IMR-90 (cell line): ENCODE measurements at regions not wholly inside any gene's neighbourhood (a gene's known extent, or its start where the extent isn't known, plus 50 kb on each side); places are given as distances from the start of the nearest gene placed in this dataset.
"Not testable (repeated sequence)": the region's sequence is repeated elsewhere in the genome, so short reads cannot be mapped to it uniquely, and the experiment has no call there.

Experiments used
- ATAC-seq: fragments of 200-7000 bp; cut with Tn5 transposase; 2 replicates; pipeline ENCODE4 v1.9.1; 2020; ENCODE audit warnings: low read depth, mild to moderate bottlenecking, moderate library complexity
- BruUV-seq: library from RNA; stranded (reverse); fragments of 400-500 nt; replicated peaks from 2 replicates; lab custom pipeline; 2021; lab: Mats Ljungman, UMichigan
- CTCF ChIA-PET: fragments of 300-600 bp; formaldehyde crosslinking; extraction: SDS; loops from one replicate; lab custom pipeline; 2021; ENCODE audit warnings: antibody characterized with exemption; lab: Yijun Ruan, JAX
- POLR2A ChIA-PET: fragments of 300-600 bp; sonication (Branson Sonifier 250); formaldehyde crosslinking; loops from one replicate; lab custom pipeline; 2022; ENCODE audit warnings: antibody characterized with exemption; ENCODE audit not compliant: unreplicated experiment; lab: Charles Lee
- DNase-seq: peaks from one replicate; pipeline ENCODE4 v3.0.0; 2013
- H2AFZ ChIP-seq: replicated peaks from 2 replicates; pipeline ENCODE3; 2013; ENCODE audit warnings: low read length, mild to moderate bottlenecking; ENCODE audit not compliant: poor library complexity
- H2AK5ac ChIP-seq: 2 replicates; pipeline ENCODE4 v1.6.1; 2013; ENCODE audit warnings: low read depth, low read length, inconsistent platforms
- H2AK9ac ChIP-seq: replicated peaks from 2 replicates; pipeline ENCODE3; 2013; ENCODE audit warnings: mild to moderate bottlenecking, low read depth, low read length, moderate library complexity; ENCODE audit not compliant: poor library complexity
- H2BK120ac ChIP-seq: 2 replicates; pipeline ENCODE4 v1.6.1; 2013; ENCODE audit warnings: low read depth, low read length, inconsistent platforms
- H2BK15ac ChIP-seq: 3 replicates; pipeline ENCODE4 v1.6.1; 2013; ENCODE audit warnings: low read depth, low read length, inconsistent platforms
- H2BK20ac ChIP-seq: 2 replicates; pipeline ENCODE4 v1.6.1; 2013; ENCODE audit warnings: low read depth, mild to moderate bottlenecking, inconsistent platforms, low read length, moderate library complexity
- H2BK5ac ChIP-seq: 2 replicates; pipeline ENCODE4 v1.6.1; 2013; ENCODE audit warnings: mild to moderate bottlenecking, low read depth, low read length, inconsistent platforms; ENCODE audit not compliant: poor library complexity, severe bottlenecking
- H3K14ac ChIP-seq: replicated peaks from 2 replicates; pipeline ENCODE4 v1.6.1; 2013; ENCODE audit warnings: low read depth, low read length, inconsistent platforms
- H3K18ac ChIP-seq: 2 replicates; pipeline ENCODE4 v1.6.1; 2013; ENCODE audit warnings: low read depth, low read length, control low read depth
- H3K23ac ChIP-seq: 2 replicates; pipeline ENCODE4 v1.6.1; 2013; ENCODE audit warnings: low read depth, low read length, inconsistent platforms
- H3K27ac ChIP-seq: 2 replicates; pipeline ENCODE4 v1.5.1; 2013; ENCODE audit warnings: mild to moderate bottlenecking, control low read depth, low read length; ENCODE audit not compliant: insufficient read depth
- H3K27me3 ChIP-seq: 2 replicates; pipeline ENCODE4 v1.6.1; 2013; ENCODE audit warnings: low read length; ENCODE audit not compliant: control insufficient read depth, insufficient read depth
- H3K36me3 ChIP-seq: 2 replicates; pipeline ENCODE4 v1.6.1; 2013; ENCODE audit warnings: low read length, mixed read lengths; ENCODE audit not compliant: control insufficient read depth, insufficient read depth
- H3K4ac ChIP-seq: 2 replicates; pipeline ENCODE4 v1.6.1; 2013; ENCODE audit warnings: low read depth, low read length, inconsistent platforms
- H3K4me1 ChIP-seq: 2 replicates; pipeline ENCODE4 v1.6.1; 2013; ENCODE audit warnings: low read length, mixed read lengths; ENCODE audit not compliant: control insufficient read depth, insufficient read depth
- H3K4me2 ChIP-seq: 2 replicates; pipeline ENCODE4 v1.6.1; 2013; ENCODE audit warnings: low read depth, mild to moderate bottlenecking, control low read depth, low read length, moderate library complexity
- H3K4me3 ChIP-seq: 2 replicates; pipeline ENCODE4 v1.5.1; 2013; ENCODE audit warnings: low read depth, mild to moderate bottlenecking, control low read depth, low read length, moderate library complexity; ENCODE audit not compliant: insufficient read depth
- H3K56ac ChIP-seq: 2 replicates; pipeline ENCODE4 v1.6.1; 2013; ENCODE audit warnings: low read length, inconsistent platforms; ENCODE audit not compliant: insufficient read depth; ENCODE audit errors: extremely low read depth
- H3K79me1 ChIP-seq, 2 experiments: 2 replicates each; pipeline ENCODE4 v1.6.1; 2013; ENCODE audit warnings: low read length in 2 of 2, inconsistent platforms in 1 of 2, low read depth in 1 of 2
- H3K9ac ChIP-seq: 2 replicates; pipeline ENCODE4 v1.6.1; 2013; ENCODE audit warnings: low read depth, low read length, control low read depth
- H3K9me1 ChIP-seq: 2 replicates; pipeline ENCODE4 v1.6.1; 2013; ENCODE audit warnings: low read length, inconsistent platforms; ENCODE audit not compliant: insufficient read depth
- H3K9me3 ChIP-seq: 2 replicates; pipeline ENCODE4 v1.6.1; 2013; ENCODE audit warnings: low read length; ENCODE audit not compliant: control insufficient read depth, insufficient read depth
- H4K20me1 ChIP-seq: 2 replicates; pipeline ENCODE4 v1.6.1; 2013; ENCODE audit warnings: low read length, inconsistent platforms; ENCODE audit not compliant: insufficient read depth
- H4K5ac ChIP-seq: 2 replicates; pipeline ENCODE4 v1.6.1; 2013; ENCODE audit warnings: mild to moderate bottlenecking, low read depth, low read length, control low read depth
- H4K8ac ChIP-seq, 2 experiments: 2 replicates each; pipeline ENCODE4 v1.6.1; 2013; ENCODE audit warnings: low read depth in 2 of 2, low read length in 2 of 2, control low read depth in 1 of 2, inconsistent platforms in 1 of 2
- H4K91ac ChIP-seq: 2 replicates; pipeline ENCODE4 v1.6.1; 2013; ENCODE audit warnings: low read depth, low read length, inconsistent platforms; ENCODE audit not compliant: insufficient read depth
- BHLHE40 ChIP-seq: fragments of 150-350 bp; IDR thresholded peaks from 2 replicates; pipeline ENCODE4 v1.6.1; 2016; ENCODE audit warnings: mild to moderate bottlenecking, low read depth, low read length
- CEBPB ChIP-seq: IDR thresholded peaks from 2 replicates; pipeline ENCODE4 v1.6.1; 2012; ENCODE audit warnings: low read depth, low read length, improper control_type of control experiment
- ELK1 ChIP-seq: fragments of 150-350 bp; IDR thresholded peaks from 2 replicates; pipeline ENCODE4 v1.6.1; 2016; ENCODE audit warnings: low read depth, mild to moderate bottlenecking, low read length, moderate library complexity, borderline replicate concordance
- FOS ChIP-seq: fragments of 150-350 bp; IDR thresholded peaks from 2 replicates; pipeline ENCODE4 v1.6.1; 2016; ENCODE audit warnings: low read depth, low read length
- MXI1 ChIP-seq: IDR thresholded peaks from 2 replicates; pipeline ENCODE4 v1.6.1; 2012; ENCODE audit warnings: low read depth, mild to moderate bottlenecking, low read length, moderate library complexity, borderline replicate concordance
- NFE2L2 ChIP-seq: fragments of 150-350 bp; IDR thresholded peaks from 2 replicates; pipeline ENCODE4 v1.6.1; 2016; ENCODE audit warnings: low read depth, mild to moderate bottlenecking, low read length
- RCOR1 ChIP-seq: IDR thresholded peaks from 2 replicates; pipeline ENCODE4 v1.6.1; 2012; ENCODE audit warnings: mild to moderate bottlenecking, low read length, improper control_type of control experiment; ENCODE audit not compliant: insufficient replicate concordance
- RFX5 ChIP-seq: IDR thresholded peaks from 2 replicates; pipeline ENCODE4 v1.8.0; 2012; ENCODE audit warnings: low read depth, mild to moderate bottlenecking, low read length, moderate library complexity
- WGBS, 2 experiments: methylation state at CpG; one replicate each; pipeline versions ENCODE4 v1.1.5 to v1.1.7; 2013; ENCODE audit warnings: missing lambda C conversion rate in 2 of 2; ENCODE audit not compliant: insufficient read length in 1 of 2; ENCODE audit errors: extremely low coverage in 2 of 2; 5-methylcytosine and 5-hydroxymethylcytosine counted together
- dilution Hi-C: fragments of 300-500 bp; cut with HindIII; formaldehyde crosslinking; loops from one replicate; pipeline ENCODE4 v1.14.3; 2018; ENCODE audit warnings: low sequenced_read_pairs; ENCODE audit not compliant: unreplicated experiment
- in situ Hi-C: fragments of 300-500 bp; cut with MboI; formaldehyde crosslinking; loops from 3 replicates; pipeline ENCODE4 v1.14.3; 2019; ENCODE audit warnings: low sequenced_read_pairs, inconsistent platforms, mixed read lengths
- intact Hi-C: fragments of 100-400 bp; cut with micrococcal nuclease; formaldehyde crosslinking; loops from 2 replicates; pipeline ENCODE4 v1.10.0; 2022

GRCh38 chr4:31482691-31483090 is 762.5 kb downstream of the PCDH7 start:
- H3K14ac ChIP-seq: no peak overlapping the region
- ChIA-PET POLR2A (no interaction called here), CTCF (no interaction called here)
- in situ Hi-C loops (no loop called here), intact Hi-C loops (no loop called here), dilution Hi-C loops (no loop called here)
- no peak overlapping the region for H2BK120ac ChIP-seq
- H4K8ac ChIP-seq: no peak overlapping the region
- no peak overlapping the region for H3K27ac ChIP-seq
- no peak overlapping the region for H4K91ac ChIP-seq
- no peaks in the 10 kb centered on the region for H3K36me3 ChIP-seq
- no peak for TF ChIP-seq RFX5
- no peak for TF ChIP-seq NFE2L2
- TF ChIP-seq BHLHE40: no peak
- no peak for TF ChIP-seq ELK1
- no peak for TF ChIP-seq MXI1
- no peak for TF ChIP-seq RCOR1
- TF ChIP-seq CEBPB: no peak
- no peak for TF ChIP-seq FOS
- no peak overlapping the region for H2BK5ac ChIP-seq
- H3K18ac ChIP-seq: no peak overlapping the region
- H3K9me1 ChIP-seq: no peaks in the 10 kb centered on the region
- H3K27me3 ChIP-seq: no peaks in the 10 kb centered on the region
- no peak overlapping the region for H4K5ac ChIP-seq
- DNase-seq (no peak), ATAC-seq (no peak)
- H3K4me2 ChIP-seq: no peak overlapping the region
- no peak overlapping the region for H3K4ac ChIP-seq
- no peak overlapping the region for H3K4me3 ChIP-seq
- no peak overlapping the region for H3K23ac ChIP-seq
- no peak overlapping the region for H3K56ac ChIP-seq
- H2BK15ac ChIP-seq: no peak overlapping the region
- H2BK20ac ChIP-seq: no peak overlapping the region
- H2AFZ ChIP-seq: no peak overlapping the region
- no CpG with 5 or more reads among the region's 1 CpG for WGBS, 2 experiments
- H4K20me1 ChIP-seq: no peaks in the 10 kb centered on the region
- H3K9me3 ChIP-seq: no peaks in the 10 kb centered on the region
- BruUV-seq: no TSS peak
- no peak overlapping the region for H2AK9ac ChIP-seq
- no peaks in the 10 kb centered on the region for H3K79me1 ChIP-seq
- no peak overlapping the region for H2AK5ac ChIP-seq
- H3K9ac ChIP-seq: no peak overlapping the region
- no peaks in the 10 kb centered on the region for H3K4me1 ChIP-seq

DNA sequence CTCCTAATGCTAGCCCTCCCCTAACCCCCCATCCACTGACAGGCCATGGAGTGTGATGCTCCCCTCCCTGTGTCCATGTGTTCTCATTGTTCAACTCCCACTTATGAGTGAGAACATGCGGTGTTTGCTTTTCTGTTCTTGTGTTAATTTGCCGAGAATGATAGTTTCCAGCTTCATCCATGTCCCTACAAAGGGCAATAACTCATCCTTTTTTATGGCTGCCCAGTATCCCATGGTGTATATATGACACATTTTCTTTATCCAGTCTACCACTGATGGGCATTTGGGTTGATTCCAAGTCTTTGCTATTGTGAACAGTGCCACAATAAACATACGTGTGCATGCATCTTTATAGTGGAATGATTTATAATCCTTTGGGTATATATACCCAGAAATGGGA is 779.0 kb downstream of the PCDH7 start:
- H2BK20ac ChIP-seq, H3K4me1 ChIP-seq, ATAC-seq, H3K4ac ChIP-seq, intact Hi-C loops, H3K9ac ChIP-seq, dilution Hi-C loops, H3K27me3 ChIP-seq, H2AK9ac ChIP-seq, POLR2A ChIA-PET, DNase-seq, H3K36me3 ChIP-seq, H2BK120ac ChIP-seq, H3K4me2 ChIP-seq, H2AK5ac ChIP-seq, H3K18ac ChIP-seq, H2BK5ac ChIP-seq, BruUV-seq, H3K27ac ChIP-seq, H4K91ac ChIP-seq, CTCF ChIA-PET, H4K20me1 ChIP-seq, H2BK15ac ChIP-seq, H4K5ac ChIP-seq, H3K56ac ChIP-seq, H3K14ac ChIP-seq, H3K23ac ChIP-seq, H3K4me3 ChIP-seq, H2AFZ ChIP-seq, H3K79me1 ChIP-seq, H3K9me1 ChIP-seq, H3K9me3 ChIP-seq, H4K8ac ChIP-seq, in situ Hi-C loops: not testable (repeated sequence)
- no CpG with 5 or more reads among the region's 3 CpGs for WGBS, 2 experiments
